GM23338 (cell line): ENCODE measurements at regions not wholly inside any gene's neighbourhood (a gene's known extent, or its start where the extent isn't known, plus 50 kb on each side); places are given as distances from the start of the nearest gene placed in this dataset.

ENCODE experiments used
- ATAC-seq: fragments of 200-7000 bp; cut with Tn5 transposase; 3 replicates; pipeline ENCODE4 v1.9.1; 2020
- DNase-seq: peaks from one replicate; pipeline ENCODE4 v3.0.0-alpha.2; 2015; ENCODE audit warnings: low spot score
- H2AFZ ChIP-seq: fragments of 200-600 bp; sonication (generic); 2 replicates; pipeline ENCODE4 v1.8.0; 2016; ENCODE audit warnings: antibody characterized with exemption, mild to moderate bottlenecking, moderate library complexity
- H3F3A ChIP-seq: fragments of 200-600 bp; sonication (generic); replicated peaks from 2 replicates; pipeline ENCODE4 v1.8.0; 2017; ENCODE audit warnings: antibody characterized with exemption, mixed run types, low read depth
- H3K27ac ChIP-seq: fragments of 200-600 bp; sonication (generic); 2 replicates; pipeline ENCODE4 v1.6.1; 2016; ENCODE audit warnings: low read depth
- H3K27me3 ChIP-seq: fragments of 200-600 bp; sonication (generic); 2 replicates; pipeline ENCODE4 v1.8.0; 2016; ENCODE audit warnings: mild to moderate bottlenecking, mixed run types, moderate library complexity; ENCODE audit not compliant: insufficient read depth
- H3K36me3 ChIP-seq: fragments of 200-600 bp; sonication (generic); 2 replicates; pipeline ENCODE4 v1.8.0; 2016; ENCODE audit warnings: mild to moderate bottlenecking; ENCODE audit not compliant: insufficient read depth
- H3K4me1 ChIP-seq: fragments of 200-600 bp; sonication (generic); 2 replicates; pipeline ENCODE4 v1.8.0; 2016; ENCODE audit warnings: mild to moderate bottlenecking, moderate library complexity; ENCODE audit not compliant: insufficient read depth
- H3K4me2 ChIP-seq: fragments of 200-600 bp; sonication (generic); 2 replicates; pipeline ENCODE4 v1.7.1; 2017; ENCODE audit warnings: mixed run types
- H3K4me3 ChIP-seq: fragments of 200-600 bp; sonication (generic); 2 replicates; pipeline ENCODE4 v1.6.1; 2016; ENCODE audit warnings: mixed run types
- H3K79me2 ChIP-seq: fragments of 200-600 bp; sonication (generic); replicated peaks from 2 replicates; pipeline ENCODE4 v1.8.0; 2017; ENCODE audit warnings: mild to moderate bottlenecking; ENCODE audit not compliant: insufficient read depth
- H3K9me2 ChIP-seq: fragments of 200-600 bp; sonication (generic); 2 replicates; pipeline ENCODE4 v1.8.0; 2017; ENCODE audit not compliant: insufficient read depth
- H4K20me1 ChIP-seq: fragments of 200-600 bp; sonication (generic); replicated peaks from 2 replicates; pipeline ENCODE4 v1.8.0; 2017; ENCODE audit warnings: mild to moderate bottlenecking; ENCODE audit not compliant: insufficient read depth
- H3K27ac Mint-ChIP-seq: 2 replicates; pipeline ENCODE4 v1.8.0; 2020; ENCODE audit warnings: inconsistent platforms, mild to moderate bottlenecking, moderate library complexity, mixed read lengths
- H3K27me3 Mint-ChIP-seq: 3 replicates; pipeline ENCODE4 v1.8.0; 2022; ENCODE audit warnings: low read depth, mild to moderate bottlenecking, moderate library complexity, mixed read lengths, inconsistent platforms; ENCODE audit not compliant: insufficient read depth, poor library complexity
- H3K36me3 Mint-ChIP-seq: 3 replicates; pipeline ENCODE4 v1.8.0; 2021; ENCODE audit warnings: low read depth, mild to moderate bottlenecking, inconsistent platforms, moderate library complexity, mixed read lengths
- H3K4me1 Mint-ChIP-seq: 3 replicates; pipeline ENCODE4 v1.8.0; 2020; ENCODE audit warnings: mild to moderate bottlenecking, inconsistent platforms, mixed read lengths
- H3K4me3 Mint-ChIP-seq: 3 replicates; pipeline ENCODE4 v1.8.0; 2021; ENCODE audit warnings: moderate library complexity, mild to moderate bottlenecking, inconsistent platforms, mixed read lengths
- H3K9me3 Mint-ChIP-seq: 3 replicates; pipeline ENCODE4 v1.8.0; 2020; ENCODE audit warnings: moderate library complexity, mild to moderate bottlenecking, inconsistent platforms, mixed read lengths
- CREB1 ChIP-seq: fragments of 250-450 bp; sonication (Bioruptor Pico); IDR thresholded peaks from 2 replicates; pipeline ENCODE4 v1.5.0; 2020; ENCODE audit warnings: low read depth, mild to moderate bottlenecking, moderate library complexity
- CTCF ChIP-seq, 2 experiments: fragments of 200-600 bp in 1 of 2; sonication (generic) in 1 of 2; conservative IDR thresholded peaks; 2 replicates each; pipeline versions ENCODE4 v1.5.1 to v1.6.1; 2016 to 2017; ENCODE audit warnings: antibody characterized with exemption in 2 of 2, low read depth in 2 of 2, mild to moderate bottlenecking in 2 of 2, moderate library complexity in 1 of 2
- EZH2 ChIP-seq: fragments of 200-600 bp; sonication (generic); IDR thresholded peaks from one replicate; pipeline ENCODE4 v1.8.0; 2017; ENCODE audit warnings: antibody characterized with exemption, mild to moderate bottlenecking, low read depth; ENCODE audit not compliant: unreplicated experiment
- JUNB ChIP-seq: IDR thresholded peaks from one replicate; pipeline ENCODE4 v1.6.1; 2016; ENCODE audit warnings: antibody characterized with exemption; ENCODE audit not compliant: unreplicated experiment
- NANOG ChIP-seq: IDR thresholded peaks from 2 replicates; pipeline ENCODE4 v1.6.1; 2016; ENCODE audit warnings: antibody characterized with exemption, borderline replicate concordance
- POLR2AphosphoS5 ChIP-seq: IDR thresholded peaks from 2 replicates; pipeline ENCODE4 v1.6.1; 2016; ENCODE audit warnings: antibody characterized with exemption, low read depth
- REST ChIP-seq: IDR thresholded peaks from one replicate; pipeline ENCODE4 v1.6.1; 2018; ENCODE audit warnings: antibody characterized with exemption; ENCODE audit not compliant: unreplicated experiment
- STAT1 ChIP-seq: IDR thresholded peaks from one replicate; pipeline ENCODE4 v1.6.1; 2016; ENCODE audit warnings: antibody characterized with exemption; ENCODE audit not compliant: unreplicated experiment
- ZNF114 ChIP-seq: fragments of 250-450 bp; sonication (Bioruptor Pico); IDR thresholded peaks from 2 replicates; pipeline ENCODE4 v1.5.0; 2020; ENCODE audit warnings: mild to moderate bottlenecking, moderate library complexity
- ZNF462 ChIP-seq: fragments of 250-450 bp; sonication (Bioruptor Pico); IDR thresholded peaks from 2 replicates; pipeline ENCODE4 v1.5.0; 2020; ENCODE audit warnings: mild to moderate bottlenecking, moderate library complexity

GRCh38 chr5:67476531-67476930 is 279.9 kb upstream of the CD180 start:
- ATAC-seq (no peak), DNase-seq (no peak)
- Histone ChIP-seq H3K79me2 (no peaks in the 10 kb centered on the region), H3K27me3 (no peaks in the 10 kb centered on the region), H3K4me2 (no peak overlapping the region), H3K36me3 (no peaks in the 10 kb centered on the region), H4K20me1 (no peaks in the 10 kb centered on the region), H3K9me2 (no peaks in the 10 kb centered on the region), H3K4me1 (no peaks in the 10 kb centered on the region), H2AFZ (no peak overlapping the region), H3K4me3 (no peak overlapping the region), H3F3A (no peaks in the 10 kb centered on the region), H3K27ac (no peak overlapping the region)
- H3K4me3 Mint-ChIP-seq, result no peak overlapping the region
- no peaks in the 10 kb centered on the region; the same call in 2 of the 3 replicates for H3K4me1 Mint-ChIP-seq
- H3K9me3 Mint-ChIP-seq, result no peaks in the 10 kb centered on the region
- H3K36me3 Mint-ChIP-seq, result no peaks in the 10 kb centered on the region
- no peaks in the 10 kb centered on the region for H3K27me3 Mint-ChIP-seq
- H3K27ac Mint-ChIP-seq, result no peak overlapping the region
- TF ChIP-seq ZNF114 (CRISPR knock-in tag), result no peak
- no peak for TF ChIP-seq CTCF (conservative IDR thresholded peaks at IDR 0.05; ENCODE audit: low read depth in 2 of 2)
- TF ChIP-seq CREB1 (CRISPR knock-in tag), result no peak
- no peak for TF ChIP-seq POLR2AphosphoS5

GRCh38 chr5:67475489-67475888 is 278.9 kb upstream of the CD180 start:
- Mint-ChIP-seq H3K27ac (no peak overlapping the region), H3K4me1 (no peaks in the 10 kb centered on the region; the same call in 2 of the 3 replicates), H3K4me3 (no peak overlapping the region), H3K27me3 (no peaks in the 10 kb centered on the region), H3K36me3 (no peaks in the 10 kb centered on the region), H3K9me3 (no peaks in the 10 kb centered on the region)
- H3K4me1 ChIP-seq, result no peaks in the 10 kb centered on the region
- no peaks in the 10 kb centered on the region for H3K36me3 ChIP-seq
- no peak overlapping the region for H2AFZ ChIP-seq
- no peaks in the 10 kb centered on the region for H3K79me2 ChIP-seq
- H3K27me3 ChIP-seq, result no peaks in the 10 kb centered on the region
- no peak overlapping the region for H3K27ac ChIP-seq
- no peaks in the 10 kb centered on the region for H3K9me2 ChIP-seq
- no peaks in the 10 kb centered on the region for H3F3A ChIP-seq
- no peak overlapping the region for H3K4me2 ChIP-seq
- DNase-seq, result no peak
- no peak for ATAC-seq
- no peaks in the 10 kb centered on the region for H4K20me1 ChIP-seq
- no peak overlapping the region for H3K4me3 ChIP-seq
- no peak for TF ChIP-seq REST
- no peak for TF ChIP-seq STAT1
- no peak for TF ChIP-seq EZH2
- no peak for TF ChIP-seq JUNB
- no peak for TF ChIP-seq ZNF114 (CRISPR knock-in tag)
- TF ChIP-seq NANOG, result no peak
- no peak for TF ChIP-seq ZNF462 (CRISPR knock-in tag)
- no peak for TF ChIP-seq POLR2AphosphoS5
